ENCODE measurements at regions not wholly inside any gene's neighbourhood (a gene's known extent, or its start where the extent isn't known, plus 50 kb on each side); places are given as distances from the start of the nearest gene placed in this dataset.

- H3K4me3 ChIP-seq (ENCODE audit: control insufficient read depth, low read depth, low read length), result no peak overlapping the region
- DNase-seq (ENCODE audit: low read depth), result no peak
- TF ChIP-seq CTCF (conservative IDR thresholded peaks at IDR 0.05; ENCODE audit: control insufficient read depth, insufficient read depth, low read depth, low read length), result no peak
These were observed 65.6 kb upstream of the ADGRA1 start for GRCh38 chr10:133021963-133022775.

- TF ChIP-seq CTCF (conservative IDR thresholded peaks at IDR 0.05; ENCODE audit: control insufficient read depth, insufficient read depth, low read depth, low read length), result no peak
- no peak overlapping the region for H3K4me3 ChIP-seq (ENCODE audit: control insufficient read depth, low read depth, low read length)
- no peak for DNase-seq (ENCODE audit: low read depth)
These were observed 66.4 kb upstream of the ADGRA1 start for GRCh38 chr10:133021116-133021962.

- TF ChIP-seq CTCF (conservative IDR thresholded peaks at IDR 0.05; ENCODE audit: control insufficient read depth, insufficient read depth, low read depth, low read length), result no peak
- no peak for DNase-seq (ENCODE audit: low read depth)
- H3K4me3 ChIP-seq (ENCODE audit: control insufficient read depth, low read depth, low read length), result no peak overlapping the region
These were observed 67.4 kb upstream of the ADGRA1 start for GRCh38 chr10:133020193-133020817.

- no peak for TF ChIP-seq CTCF (conservative IDR thresholded peaks at IDR 0.05; ENCODE audit: control insufficient read depth, insufficient read depth, low read depth, low read length)
- H3K4me3 ChIP-seq (ENCODE audit: control insufficient read depth, low read depth, low read length), result no peak overlapping the region
- DNase-seq (ENCODE audit: low read depth), result no peak
These were observed 68.1 kb upstream of the ADGRA1 start for GRCh38 chr10:133019651-133020050.

GRCh38 chr10:133019191-133019590 is 68.5 kb upstream of the ADGRA1 start:
- TF ChIP-seq CTCF (conservative IDR thresholded peaks at IDR 0.05; ENCODE audit: control insufficient read depth, insufficient read depth, low read depth, low read length), result no peak
- H3K4me3 ChIP-seq (ENCODE audit: control insufficient read depth, low read depth, low read length), result no peak overlapping the region
- no peak for DNase-seq (ENCODE audit: low read depth)

GRCh38 chr10:133018491-133018890 is 69.2 kb upstream of the ADGRA1 start:
- no peak overlapping the region for H3K4me3 ChIP-seq (ENCODE audit: control insufficient read depth, low read depth, low read length)
- no peak for DNase-seq (ENCODE audit: low read depth)
- no peak for TF ChIP-seq CTCF (conservative IDR thresholded peaks at IDR 0.05; ENCODE audit: control insufficient read depth, insufficient read depth, low read depth, low read length)

All from fibroblast of mammary gland (primary cell).